Mesenchymal stem cell (in vitro differentiated cells and primary cell): ENCODE measurements at regions not wholly inside any gene's neighbourhood (a gene's known extent, or its start where the extent isn't known, plus 50 kb on each side); places are given as distances from the start of the nearest gene placed in this dataset.

Experiments
- DNase-seq: peaks from one replicate; pipeline ENCODE4 v3.0.0-alpha.2; 2013
- H2AFZ ChIP-seq: one replicate; pipeline ENCODE4 v1.6.1; 2013; ENCODE audit warnings: low read depth, mild to moderate bottlenecking, control low read depth, inconsistent platforms, low read length, moderate library complexity
- H2AK5ac ChIP-seq: 2 replicates; pipeline ENCODE4 v1.6.1; 2013; ENCODE audit warnings: low read length, moderate library complexity, mild to moderate bottlenecking, inconsistent platforms; ENCODE audit not compliant: severe bottlenecking
- H2BK120ac ChIP-seq: one replicate; pipeline ENCODE4 v1.6.1; 2013; ENCODE audit warnings: low read depth, mild to moderate bottlenecking, inconsistent platforms, low read length, moderate library complexity
- H2BK12ac ChIP-seq, 2 experiments: one replicate each; pipeline ENCODE4 v1.6.1; 2013; ENCODE audit warnings: inconsistent platforms in 2 of 2, low read length in 2 of 2, mild to moderate bottlenecking in 2 of 2, moderate library complexity in 2 of 2, control low read depth in 1 of 2
- H2BK15ac ChIP-seq: one replicate; pipeline ENCODE4 v1.6.1; 2013; ENCODE audit warnings: mild to moderate bottlenecking, low read depth, inconsistent platforms; ENCODE audit not compliant: poor library complexity, severe bottlenecking
- H2BK5ac ChIP-seq: 2 replicates; pipeline ENCODE4 v1.6.1; 2013; ENCODE audit warnings: low read depth, mild to moderate bottlenecking, low read length, control low read depth, inconsistent platforms; ENCODE audit not compliant: poor library complexity, severe bottlenecking
- H3K14ac ChIP-seq, 2 experiments: one replicate each; pipeline ENCODE4 v1.6.1; 2013; ENCODE audit warnings: inconsistent platforms in 2 of 2, low read length in 2 of 2, control low read depth in 1 of 2, mild to moderate bottlenecking in 1 of 2, moderate library complexity in 1 of 2
- H3K18ac ChIP-seq, 2 experiments: one replicate each; pipeline ENCODE4 v1.6.1; 2013; ENCODE audit warnings: inconsistent platforms in 2 of 2, low read length in 2 of 2, control low read depth in 1 of 2, low read depth in 1 of 2, mild to moderate bottlenecking in 1 of 2
- H3K23ac ChIP-seq, 2 experiments: one replicate each; pipeline ENCODE4 v1.6.1; 2013; ENCODE audit warnings: inconsistent platforms in 2 of 2, low read length in 2 of 2, mild to moderate bottlenecking in 2 of 2, moderate library complexity in 2 of 2, control low read depth in 1 of 2
- H3K27ac ChIP-seq: 2 replicates; pipeline ENCODE4 v1.5.1; 2013; ENCODE audit warnings: mild to moderate bottlenecking, moderate library complexity, low read length, control low read depth, inconsistent platforms; ENCODE audit not compliant: poor library complexity, severe bottlenecking
- H3K27me3 ChIP-seq, 2 experiments: 2 replicates each; pipeline versions ENCODE4 v1.6.1 to v1.7.0; 2013; ENCODE audit warnings: low read length in 2 of 2, mild to moderate bottlenecking in 2 of 2, moderate library complexity in 2 of 2, control low read depth in 1 of 2, inconsistent platforms in 1 of 2; ENCODE audit not compliant: control insufficient read depth in 1 of 2, insufficient read depth in 1 of 2
- H3K36me3 ChIP-seq, 2 experiments: 2 replicates each; pipeline versions ENCODE4 v1.6.1 to v1.7.0; 2013; ENCODE audit warnings: low read length in 2 of 2, control low read depth in 1 of 2, inconsistent platforms in 1 of 2, low read depth in 1 of 2, mild to moderate bottlenecking in 1 of 2; ENCODE audit not compliant: insufficient read depth in 2 of 2, control insufficient read depth in 1 of 2
- H3K4ac ChIP-seq, 2 experiments: one replicate each; pipeline ENCODE4 v1.6.1; 2013; ENCODE audit warnings: inconsistent platforms in 2 of 2, low read length in 2 of 2, mild to moderate bottlenecking in 2 of 2, moderate library complexity in 2 of 2, control low read depth in 1 of 2, low read depth in 1 of 2
- H3K4me1 ChIP-seq: 2 replicates; pipeline ENCODE4 v1.6.1; 2013; ENCODE audit warnings: low read depth, low read length, control low read depth; ENCODE audit not compliant: control insufficient read depth, insufficient read depth
- H3K4me2 ChIP-seq: 2 replicates; pipeline ENCODE4 v1.6.1; 2013; ENCODE audit warnings: low read length, mild to moderate bottlenecking, inconsistent platforms; ENCODE audit not compliant: poor library complexity, severe bottlenecking
- H3K4me3 ChIP-seq, 2 experiments: 2 replicates each; pipeline versions ENCODE4 v1.5.1 to v1.7.0; 2013; ENCODE audit warnings: low read length in 2 of 2, mild to moderate bottlenecking in 2 of 2, control low read depth in 1 of 2, low read depth in 1 of 2; ENCODE audit not compliant: insufficient read depth in 1 of 2
- H3K79me1 ChIP-seq: replicated peaks from 2 replicates; pipeline ENCODE4 v1.6.1; 2013; ENCODE audit warnings: mild to moderate bottlenecking, control low read depth, low read length, inconsistent platforms; ENCODE audit not compliant: poor library complexity, severe bottlenecking
- H3K9ac ChIP-seq: 2 replicates; pipeline ENCODE4 v1.7.0; 2013; ENCODE audit warnings: mild to moderate bottlenecking, low read length, moderate library complexity
- H3K9me3 ChIP-seq: 2 replicates; pipeline ENCODE4 v1.7.0; 2013; ENCODE audit warnings: mild to moderate bottlenecking, low read length; ENCODE audit not compliant: control insufficient read depth
- H4K8ac ChIP-seq: one replicate; pipeline ENCODE4 v1.6.1; 2013; ENCODE audit warnings: inconsistent platforms, mild to moderate bottlenecking, low read length, moderate library complexity
- H4K91ac ChIP-seq: one replicate; pipeline ENCODE4 v1.6.1; 2013; ENCODE audit warnings: mild to moderate bottlenecking, low read length, inconsistent platforms
- WGBS: methylation state at CpG from one replicate; pipeline ENCODE4 v1.1.7; 2013; ENCODE audit warnings: mixed read lengths; 5-methylcytosine and 5-hydroxymethylcytosine counted together

GRCh38 chr2:19476327-19476726, 117.9 kb upstream of the OSR1 start:
- Histone ChIP-seq H3K9me3 (no peaks in the 10 kb centered on the region), H4K91ac (no peak overlapping the region), H3K4me2 (no peak overlapping the region), H3K27ac (no peak overlapping the region), H2BK12ac (no peak overlapping the region), H2BK120ac (no peak overlapping the region), H4K8ac (no peak overlapping the region), H3K4me3 (no peak overlapping the region), H3K36me3 (no peaks in the 10 kb centered on the region), H2BK5ac (no peak overlapping the region), H3K4me1 (no peaks in the 10 kb centered on the region), H3K23ac (no peak overlapping the region), H3K9ac (no peak overlapping the region), H2AFZ (no peak overlapping the region), H2BK15ac (no peak overlapping the region), H3K4ac (no peak overlapping the region), H2AK5ac (no peak overlapping the region), H3K27me3 (no peaks in the 10 kb centered on the region), H3K18ac (no peak overlapping the region), H3K14ac (no peak overlapping the region), H3K79me1 (no peaks in the 10 kb centered on the region)
- DNase-seq, result no peak
- no CpG with 5 or more reads among the region's 2 CpGs for WGBS

- Histone ChIP-seq H4K8ac (no peak overlapping the region), H3K4me3 (peak overlapping the region in 1 of 2 experiments; percentile 21), H2AFZ (no peak overlapping the region), H3K4me2 (no peak overlapping the region), H2BK5ac (no peak overlapping the region), H3K4me1 (no peaks in the 10 kb centered on the region), H3K14ac (no peak overlapping the region), H2AK5ac (no peak overlapping the region), H3K79me1 (no peaks in the 10 kb centered on the region), H3K9me3 (no peaks in the 10 kb centered on the region), H3K4ac (no peak overlapping the region), H3K18ac (no peak overlapping the region), H3K36me3 (no peaks in the 10 kb centered on the region), H2BK12ac (peak overlapping the region in 1 of 2 experiments; percentile 25), H2BK15ac (no peak overlapping the region), H2BK120ac (no peak overlapping the region), H3K27ac (no peak overlapping the region), H4K91ac (no peak overlapping the region), H3K23ac (no peak overlapping the region), H3K27me3 (no peaks in the 10 kb centered on the region), H3K9ac (peak overlapping the region; percentile 39)
- WGBS, result 75% methylated on average over 8 of the region's 8 CpGs
- DNase-seq, result peak; percentile 48
Measured at GRCh38 chr2:19474128-19474527, 115.7 kb upstream of the OSR1 start.

- Histone ChIP-seq H2BK15ac (no peak overlapping the region), H4K91ac (peak overlapping the region; percentile 75), H2BK5ac (no peak overlapping the region), H2BK12ac (peak overlapping the region in 1 of 2 experiments; percentile 59), H3K4me1 (no peaks in the 10 kb centered on the region), H3K23ac (no peak overlapping the region), H3K4me3 (no peak overlapping the region), H3K18ac (no peak overlapping the region), H3K27ac (no peak overlapping the region), H2BK120ac (no peak overlapping the region), H4K8ac (no peak overlapping the region), H2AFZ (no peak overlapping the region), H3K79me1 (no peaks in the 10 kb centered on the region), H2AK5ac (no peak overlapping the region), H3K9ac (no peak overlapping the region), H3K36me3 (no peaks in the 10 kb centered on the region), H3K9me3 (no peaks in the 10 kb centered on the region), H3K4me2 (no peak overlapping the region), H3K14ac (no peak overlapping the region), H3K4ac (no peak overlapping the region), H3K27me3 (no peaks in the 10 kb centered on the region)
- DNase-seq, result no peak
- 75% methylated on average over 6 of the region's 6 CpGs for WGBS
Measured at GRCh38 chr2:19473350-19473749, 114.9 kb upstream of the OSR1 start.

- Histone ChIP-seq H3K18ac (no peak overlapping the region), H3K36me3 (no peaks in the 10 kb centered on the region), H3K27me3 (no peaks in the 10 kb centered on the region), H2BK12ac (no peak overlapping the region), H2BK5ac (no peak overlapping the region), H3K4me3 (no peak overlapping the region), H3K4me1 (no peaks in the 10 kb centered on the region), H2BK15ac (no peak overlapping the region), H4K91ac (no peak overlapping the region), H4K8ac (no peak overlapping the region), H3K4ac (no peak overlapping the region), H3K14ac (no peak overlapping the region), H2AK5ac (no peak overlapping the region), H3K9me3 (no peaks in the 10 kb centered on the region), H3K4me2 (no peak overlapping the region), H3K9ac (no peak overlapping the region), H3K79me1 (no peaks in the 10 kb centered on the region), H3K27ac (no peak overlapping the region), H3K23ac (no peak overlapping the region), H2AFZ (no peak overlapping the region), H2BK120ac (no peak overlapping the region)
- WGBS, result 100% methylated on average over 3 of the region's 4 CpGs
- DNase-seq, result no peak
Measured at GRCh38 chr2:19472391-19472978, 114.1 kb upstream of the OSR1 start.
